Prostate gland (tissue), 2 donors: ENCODE measurements at regions not wholly inside any gene's neighbourhood (a gene's known extent, or its start where the extent isn't known, plus 50 kb on each side); places are given as distances from the start of the nearest gene placed in this dataset.

ENCODE experiments used
- POLR2A ChIP-seq: fragments of 450-650 bp; IDR thresholded peaks from one replicate; pipeline ENCODE4 v1.6.1; 2016; ENCODE audit warnings: antibody characterized with exemption, mild to moderate bottlenecking
- TF ChIP-seq, protein P1 (sequence below), 4 experiments: fragments of 200-600 bp in 2 of 4; fragments of 450-650 bp in 2 of 4; sonication (generic) in 2 of 4; IDR thresholded peaks; 1 replicate in 3 of 4; 2 replicates in 1 of 4; pipeline ENCODE4 v1.5.1; 2016 to 2019; ENCODE audit warnings: antibody characterized with exemption in 4 of 4, mild to moderate bottlenecking in 2 of 4, moderate library complexity in 2 of 4

GRCh38 chr5:165277661-165278060 is 1772.2 kb downstream of the MAT2B start:
- TF ChIP-seq, protein P1, sequence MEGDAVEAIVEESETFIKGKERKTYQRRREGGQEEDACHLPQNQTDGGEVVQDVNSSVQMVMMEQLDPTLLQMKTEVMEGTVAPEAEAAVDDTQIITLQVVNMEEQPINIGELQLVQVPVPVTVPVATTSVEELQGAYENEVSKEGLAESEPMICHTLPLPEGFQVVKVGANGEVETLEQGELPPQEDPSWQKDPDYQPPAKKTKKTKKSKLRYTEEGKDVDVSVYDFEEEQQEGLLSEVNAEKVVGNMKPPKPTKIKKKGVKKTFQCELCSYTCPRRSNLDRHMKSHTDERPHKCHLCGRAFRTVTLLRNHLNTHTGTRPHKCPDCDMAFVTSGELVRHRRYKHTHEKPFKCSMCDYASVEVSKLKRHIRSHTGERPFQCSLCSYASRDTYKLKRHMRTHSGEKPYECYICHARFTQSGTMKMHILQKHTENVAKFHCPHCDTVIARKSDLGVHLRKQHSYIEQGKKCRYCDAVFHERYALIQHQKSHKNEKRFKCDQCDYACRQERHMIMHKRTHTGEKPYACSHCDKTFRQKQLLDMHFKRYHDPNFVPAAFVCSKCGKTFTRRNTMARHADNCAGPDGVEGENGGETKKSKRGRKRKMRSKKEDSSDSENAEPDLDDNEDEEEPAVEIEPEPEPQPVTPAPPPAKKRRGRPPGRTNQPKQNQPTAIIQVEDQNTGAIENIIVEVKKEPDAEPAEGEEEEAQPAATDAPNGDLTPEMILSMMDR (IDR thresholded peaks at IDR 0.05) = no peak
- no peak for TF ChIP-seq POLR2A
